ENCODE measurements at regions not wholly inside any gene's neighbourhood (a gene's known extent, or its start where the extent isn't known, plus 50 kb on each side); places are given as distances from the start of the nearest gene placed in this dataset.

GRCh38 chr6:6793388-6794250 lies 205.1 kb downstream of the LY86 start:
- Mint-ChIP-seq H3K36me3 (no peaks in the 10 kb centered on the region), H3K4me3 (no peak overlapping the region), H3K27ac (no peak overlapping the region), H3K9me3 (no peaks in the 10 kb centered on the region), H3K4me1 (peaks cover 18% of the 10 kb centered on the region), H3K27me3 (no peaks in the 10 kb centered on the region)
- peak; percentile 46 for ATAC-seq (ENCODE audit: low read depth)
- DNase-seq (ENCODE audit: low spot score in 2 of 2) = no peak

GRCh38 chr6:6795393-6795792 lies 206.9 kb downstream of the LY86 start:
- Mint-ChIP-seq H3K9me3 (no peaks in the 10 kb centered on the region), H3K4me3 (no peak overlapping the region), H3K27me3 (no peaks in the 10 kb centered on the region), H3K4me1 (peaks cover 28% of the 10 kb centered on the region), H3K27ac (no peak overlapping the region), H3K36me3 (no peaks in the 10 kb centered on the region)
- no peak for DNase-seq (ENCODE audit: low spot score in 2 of 2)
- no peak for ATAC-seq (ENCODE audit: low read depth)

GRCh38 chr6:6796818-6797217 lies 208.3 kb downstream of the LY86 start:
- H3K27me3 Mint-ChIP-seq = no peaks in the 10 kb centered on the region
- ATAC-seq (ENCODE audit: low read depth) = peak; percentile 64
- no peak overlapping the region for H3K27ac Mint-ChIP-seq
- H3K4me1 Mint-ChIP-seq = peaks cover 30% of the 10 kb centered on the region
- H3K4me3 Mint-ChIP-seq = peak overlapping the region; percentile 4
- H3K9me3 Mint-ChIP-seq = no peaks in the 10 kb centered on the region
- no peak for DNase-seq (ENCODE audit: low spot score in 2 of 2)
- H3K36me3 Mint-ChIP-seq = no peaks in the 10 kb centered on the region

- Mint-ChIP-seq H3K27me3 (no peaks in the 10 kb centered on the region), H3K36me3 (no peaks in the 10 kb centered on the region), H3K27ac (no peak overlapping the region), H3K4me3 (no peak overlapping the region), H3K4me1 (peaks cover 37% of the 10 kb centered on the region), H3K9me3 (no peaks in the 10 kb centered on the region)
- ATAC-seq (ENCODE audit: low read depth) (no peak), DNase-seq (ENCODE audit: low spot score in 2 of 2) (no peak)
Measured at GRCh38 chr6:6798448-6798860, 209.9 kb downstream of the LY86 start.

GRCh38 chr6:6801005-6801335 lies 212.4 kb downstream of the LY86 start:
- H3K27ac Mint-ChIP-seq = peak overlapping the region; percentile 33
- no peaks in the 10 kb centered on the region for H3K36me3 Mint-ChIP-seq
- H3K9me3 Mint-ChIP-seq = no peaks in the 10 kb centered on the region
- no peak overlapping the region for H3K4me3 Mint-ChIP-seq
- DNase-seq (ENCODE audit: low spot score in 2 of 2) (no peak), ATAC-seq (ENCODE audit: low read depth) (no peak)
- H3K4me1 Mint-ChIP-seq = peaks cover 44% of the 10 kb centered on the region
- H3K27me3 Mint-ChIP-seq = no peaks in the 10 kb centered on the region

GRCh38 chr6:6801635-6802218 lies 213.2 kb downstream of the LY86 start:
- Mint-ChIP-seq H3K9me3 (no peaks in the 10 kb centered on the region), H3K4me1 (peaks cover 51% of the 10 kb centered on the region), H3K27ac (no peak overlapping the region), H3K36me3 (no peaks in the 10 kb centered on the region), H3K4me3 (no peak overlapping the region), H3K27me3 (no peaks in the 10 kb centered on the region)
- ATAC-seq (ENCODE audit: low read depth) = no peak
- DNase-seq (ENCODE audit: low spot score in 2 of 2) = no peak

GRCh38 chr6:6803180-6803977 lies 214.9 kb downstream of the LY86 start:
- Mint-ChIP-seq H3K27me3 (no peaks in the 10 kb centered on the region), H3K27ac (peak overlapping the region; percentile 71), H3K36me3 (no peaks in the 10 kb centered on the region), H3K9me3 (no peaks in the 10 kb centered on the region), H3K4me3 (no peak overlapping the region), H3K4me1 (peaks cover 44% of the 10 kb centered on the region)
- DNase-seq (ENCODE audit: low spot score in 2 of 2) (peak; percentile 48 to 72), ATAC-seq (ENCODE audit: low read depth) (peak; percentile 95)

- Mint-ChIP-seq H3K36me3 (no peaks in the 10 kb centered on the region), H3K27ac (peak overlapping the region; percentile 71), H3K9me3 (no peaks in the 10 kb centered on the region), H3K4me3 (no peak overlapping the region), H3K4me1 (peaks cover 36% of the 10 kb centered on the region), H3K27me3 (no peaks in the 10 kb centered on the region)
- no peak for DNase-seq (ENCODE audit: low spot score in 2 of 2)
- no peak for ATAC-seq (ENCODE audit: low read depth)
Measured at GRCh38 chr6:6804843-6805615, 216.5 kb downstream of the LY86 start.

- H3K4me3 Mint-ChIP-seq = peak overlapping the region; percentile 21
- H3K4me1 Mint-ChIP-seq = peaks cover 45% of the 10 kb centered on the region
- no peak for DNase-seq (ENCODE audit: low spot score in 2 of 2)
- no peaks in the 10 kb centered on the region for H3K9me3 Mint-ChIP-seq
- no peak for ATAC-seq (ENCODE audit: low read depth)
- H3K36me3 Mint-ChIP-seq = no peaks in the 10 kb centered on the region
- H3K27me3 Mint-ChIP-seq = no peaks in the 10 kb centered on the region
- no peak overlapping the region for H3K27ac Mint-ChIP-seq
Measured at GRCh38 chr6:6806844-6807518, 218.5 kb downstream of the LY86 start.

- Mint-ChIP-seq H3K27ac (no peak overlapping the region), H3K27me3 (no peaks in the 10 kb centered on the region), H3K4me3 (no peak overlapping the region), H3K4me1 (peaks cover 41% of the 10 kb centered on the region), H3K9me3 (no peaks in the 10 kb centered on the region), H3K36me3 (no peaks in the 10 kb centered on the region)
- DNase-seq (ENCODE audit: low spot score in 2 of 2) = no peak
- no peak for ATAC-seq (ENCODE audit: low read depth)
Measured at GRCh38 chr6:6808343-6808742, 219.8 kb downstream of the LY86 start.

GRCh38 chr6:6808915-6809314 lies 220.4 kb downstream of the LY86 start:
- Mint-ChIP-seq H3K36me3 (no peaks in the 10 kb centered on the region), H3K4me1 (peaks cover 35% of the 10 kb centered on the region), H3K27me3 (no peaks in the 10 kb centered on the region), H3K9me3 (no peaks in the 10 kb centered on the region), H3K4me3 (no peak overlapping the region), H3K27ac (peak overlapping the region; percentile 28)
- DNase-seq (ENCODE audit: low spot score in 2 of 2) (no peak), ATAC-seq (ENCODE audit: low read depth) (no peak)

- no peaks in the 10 kb centered on the region for H3K9me3 Mint-ChIP-seq
- peak overlapping the region; percentile 95 for H3K27ac Mint-ChIP-seq
- ATAC-seq (ENCODE audit: low read depth) (peak; percentile 69), DNase-seq (ENCODE audit: low spot score in 2 of 2) (no peak)
- peak overlapping the region; percentile 89 for H3K4me3 Mint-ChIP-seq
- no peaks in the 10 kb centered on the region for H3K36me3 Mint-ChIP-seq
- H3K27me3 Mint-ChIP-seq = no peaks in the 10 kb centered on the region
- peaks cover 28% of the 10 kb centered on the region for H3K4me1 Mint-ChIP-seq
Measured at GRCh38 chr6:6810727-6811126, 222.2 kb downstream of the LY86 start.

All from memory B cell (primary cell).